Skeletal muscle satellite cell (primary cell): ENCODE measurements at regions not wholly inside any gene's neighbourhood (a gene's known extent, or its start where the extent isn't known, plus 50 kb on each side); places are given as distances from the start of the nearest gene placed in this dataset.
"Not testable (repeated sequence)": the region's sequence is repeated elsewhere in the genome, so short reads cannot be mapped to it uniquely, and the experiment has no call there.

Experiments used
- H3K27me3 ChIP-seq: 2 replicates; pipeline ENCODE4 v1.7.0; 2013; ENCODE audit warnings: low read length; ENCODE audit not compliant: control insufficient read depth, insufficient read depth
- H3K36me3 ChIP-seq: 2 replicates; pipeline ENCODE4 v1.7.0; 2013; ENCODE audit warnings: mild to moderate bottlenecking, control low read depth, low read length; ENCODE audit not compliant: insufficient read depth
- H3K4me1 ChIP-seq: 2 replicates; pipeline ENCODE4 v1.7.0; 2013; ENCODE audit warnings: low read length; ENCODE audit not compliant: control insufficient read depth, insufficient read depth
- H3K4me2 ChIP-seq: 2 replicates; pipeline ENCODE4 v1.7.0; 2013; ENCODE audit warnings: mild to moderate bottlenecking, low read length
- H3K4me3 ChIP-seq: 2 replicates; pipeline ENCODE4 v1.7.0; 2013; ENCODE audit warnings: low read length
- H3K9ac ChIP-seq: 2 replicates; pipeline ENCODE4 v1.7.0; 2013; ENCODE audit warnings: mild to moderate bottlenecking, low read depth, low read length, moderate library complexity
- H3K9me3 ChIP-seq: replicated peaks from 2 replicates; pipeline ENCODE4 v1.7.0; 2013; ENCODE audit warnings: mild to moderate bottlenecking, control low read depth, low read length

DNA sequence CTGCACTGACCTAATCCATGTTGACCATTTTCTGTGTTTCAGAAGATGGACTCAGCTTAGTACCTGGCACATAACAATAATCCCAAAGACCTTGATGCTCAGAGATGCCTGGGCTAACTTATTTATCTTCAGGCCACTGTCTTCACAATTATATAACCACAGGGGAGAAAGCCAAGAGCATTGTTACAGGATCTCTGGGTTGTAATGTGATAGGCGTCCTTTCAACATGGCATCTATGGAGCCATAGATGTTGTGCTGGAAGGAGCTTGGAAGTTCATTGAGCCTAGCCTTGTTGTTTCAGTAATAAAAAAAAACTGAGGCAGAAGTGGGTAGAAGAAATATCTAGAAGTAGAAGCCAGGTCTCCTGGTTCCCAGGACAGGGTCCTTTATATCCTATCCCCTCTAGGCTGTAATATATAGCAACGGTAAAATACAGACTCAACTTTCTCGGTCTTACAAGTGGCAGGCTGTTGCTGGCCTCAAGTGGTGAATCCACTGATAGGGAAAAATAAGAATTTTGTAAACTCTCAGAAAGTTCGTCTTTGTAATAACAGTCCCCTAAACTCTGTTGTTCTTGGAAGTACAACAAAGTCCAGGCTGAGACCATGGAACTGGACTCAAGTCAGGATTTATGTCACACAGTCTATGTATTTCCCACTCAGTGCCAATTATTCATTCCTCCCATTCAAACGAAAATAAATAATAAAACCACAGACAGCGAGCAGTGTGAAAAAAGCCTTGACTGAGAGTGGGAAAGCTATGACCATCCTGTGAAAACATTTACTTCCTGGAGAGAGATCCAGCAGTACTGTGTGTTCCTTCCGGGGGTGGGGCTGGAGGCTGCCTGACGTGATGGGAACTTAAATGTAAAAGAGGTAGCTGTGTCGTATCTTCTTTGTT, 277.6 kb downstream of the REEP3 start:
- peaks cover 15% of the 10 kb centered on the region for H3K4me1 ChIP-seq
- H3K9me3 ChIP-seq = no peaks in the 10 kb centered on the region
- no peaks in the 10 kb centered on the region for H3K27me3 ChIP-seq
- no peaks in the 10 kb centered on the region for H3K36me3 ChIP-seq
- H3K4me2 ChIP-seq = peak overlapping the region; percentile 40
- peak overlapping the region; percentile 28 for H3K9ac ChIP-seq
- peak overlapping the region; percentile 2 for H3K4me3 ChIP-seq

DNA sequence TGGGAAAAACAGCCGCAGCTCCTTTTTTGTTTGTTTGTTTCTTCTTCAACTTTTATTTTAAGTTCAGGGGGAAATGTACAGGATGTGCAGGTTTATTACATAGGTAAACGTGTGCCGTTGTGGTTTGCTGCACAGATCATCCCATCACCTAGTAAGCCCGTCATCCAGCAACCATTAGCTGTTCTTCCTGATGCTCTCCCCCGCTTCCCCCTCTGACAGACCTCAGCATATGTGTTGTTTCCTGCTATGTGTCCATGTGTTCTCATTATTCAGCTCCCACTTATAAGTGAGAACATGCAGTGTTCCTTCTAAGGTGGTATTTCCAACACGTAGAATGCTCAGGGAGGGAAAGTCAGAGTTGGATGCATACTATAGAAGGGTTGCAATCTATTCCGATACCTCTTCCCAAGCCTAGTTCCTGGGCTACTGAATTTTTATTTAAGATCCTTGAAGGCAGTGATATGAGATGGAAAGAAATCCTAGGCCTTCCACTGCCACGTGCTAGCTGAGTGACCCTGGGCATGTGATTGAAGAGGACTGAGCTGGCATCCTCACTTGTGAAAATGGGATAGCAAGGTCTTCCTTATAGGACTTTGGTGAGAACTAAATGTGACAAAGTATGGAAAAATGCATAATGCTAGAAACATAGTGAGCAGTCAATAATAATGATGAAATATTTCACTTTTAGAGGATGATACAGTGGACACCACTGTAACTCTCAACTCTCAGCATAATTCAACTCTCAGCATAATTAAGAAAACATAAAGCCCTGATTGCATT, 278.5 kb downstream of the REEP3 start:
- Histone ChIP-seq H3K9ac (no peak overlapping the region), H3K27me3 (no peaks in the 10 kb centered on the region), H3K4me2 (peak overlapping the region; percentile 40), H3K4me1 (peaks cover 15% of the 10 kb centered on the region), H3K9me3 (no peaks in the 10 kb centered on the region), H3K36me3 (no peaks in the 10 kb centered on the region), H3K4me3 (peak overlapping the region; percentile 17)

DNA sequence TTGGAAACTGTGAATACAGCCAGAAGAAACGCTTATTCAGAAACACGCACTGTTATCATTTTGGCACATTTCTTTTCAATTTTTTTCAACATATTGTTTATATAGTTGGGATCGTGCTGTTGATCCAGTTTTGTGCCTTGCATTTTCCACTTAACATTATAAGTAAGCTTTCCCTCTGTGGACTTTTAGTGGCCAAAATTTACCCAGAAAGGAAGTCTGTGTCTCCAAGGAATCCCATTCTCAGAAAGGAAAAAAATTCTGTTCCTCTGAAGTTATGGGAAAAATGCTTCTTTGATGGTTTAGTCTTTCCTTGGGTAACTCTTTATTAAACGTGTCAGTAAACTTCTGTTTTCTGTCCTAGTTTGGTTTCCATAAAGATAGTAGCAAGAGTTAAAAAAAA, 280.0 kb downstream of the REEP3 start:
- Histone ChIP-seq H3K4me3 (no peak overlapping the region), H3K4me2 (no peak overlapping the region), H3K9me3 (no peaks in the 10 kb centered on the region), H3K4me1 (peaks cover 15% of the 10 kb centered on the region), H3K27me3 (no peaks in the 10 kb centered on the region), H3K9ac (no peak overlapping the region), H3K36me3 (no peaks in the 10 kb centered on the region)

DNA sequence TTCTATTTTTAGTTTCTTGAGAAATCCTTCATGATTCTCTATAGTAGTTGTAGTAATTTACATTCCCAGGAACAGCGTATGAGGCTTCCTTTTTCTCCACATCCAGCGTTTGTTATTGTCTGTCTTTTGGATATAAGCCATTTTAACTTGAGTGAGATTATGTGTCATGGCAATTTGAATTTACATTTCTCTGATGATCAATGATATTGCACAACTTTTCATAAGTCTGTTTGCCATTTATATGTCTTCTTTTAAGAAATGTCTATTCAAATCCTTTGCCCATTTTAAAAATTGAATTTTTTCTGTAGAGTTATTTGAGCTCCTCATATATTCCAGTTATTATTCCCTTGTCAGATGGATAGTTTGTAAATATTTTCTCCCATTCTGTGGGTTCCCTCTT, 285.1 kb downstream of the REEP3 start:
- Histone ChIP-seq H3K36me3 (no peaks in the 10 kb centered on the region), H3K9ac (no peak overlapping the region), H3K4me1 (no peaks in the 10 kb centered on the region), H3K27me3 (peaks cover 2% of the 10 kb centered on the region), H3K4me2 (no peak overlapping the region), H3K4me3 (no peak overlapping the region), H3K9me3 (no peaks in the 10 kb centered on the region)

DNA sequence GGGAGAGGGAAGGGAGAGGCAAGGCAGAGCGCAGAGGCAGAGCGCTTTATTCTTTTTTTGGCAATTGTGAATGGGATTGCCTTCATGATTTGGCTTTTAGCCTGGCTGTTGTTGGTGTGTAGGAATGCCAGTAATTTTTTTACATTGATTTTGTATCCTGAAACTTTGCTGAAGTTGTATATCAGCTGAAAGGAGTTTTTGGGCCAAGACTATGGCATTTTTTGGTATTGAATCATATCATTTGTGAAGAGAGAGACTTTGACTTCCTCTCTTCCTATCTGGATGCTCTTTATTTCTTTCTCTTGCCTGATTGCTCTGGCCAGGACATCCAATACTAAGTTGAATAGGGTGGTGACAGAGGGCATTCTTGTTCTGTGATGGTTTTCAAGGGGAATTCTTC, 291.3 kb downstream of the REEP3 start:
- Histone ChIP-seq H3K4me2 (no peak overlapping the region), H3K9ac (no peak overlapping the region), H3K9me3 (no peaks in the 10 kb centered on the region), H3K36me3 (no peaks in the 10 kb centered on the region), H3K27me3 (peaks cover 6% of the 10 kb centered on the region), H3K4me3 (no peak overlapping the region), H3K4me1 (no peaks in the 10 kb centered on the region)

DNA sequence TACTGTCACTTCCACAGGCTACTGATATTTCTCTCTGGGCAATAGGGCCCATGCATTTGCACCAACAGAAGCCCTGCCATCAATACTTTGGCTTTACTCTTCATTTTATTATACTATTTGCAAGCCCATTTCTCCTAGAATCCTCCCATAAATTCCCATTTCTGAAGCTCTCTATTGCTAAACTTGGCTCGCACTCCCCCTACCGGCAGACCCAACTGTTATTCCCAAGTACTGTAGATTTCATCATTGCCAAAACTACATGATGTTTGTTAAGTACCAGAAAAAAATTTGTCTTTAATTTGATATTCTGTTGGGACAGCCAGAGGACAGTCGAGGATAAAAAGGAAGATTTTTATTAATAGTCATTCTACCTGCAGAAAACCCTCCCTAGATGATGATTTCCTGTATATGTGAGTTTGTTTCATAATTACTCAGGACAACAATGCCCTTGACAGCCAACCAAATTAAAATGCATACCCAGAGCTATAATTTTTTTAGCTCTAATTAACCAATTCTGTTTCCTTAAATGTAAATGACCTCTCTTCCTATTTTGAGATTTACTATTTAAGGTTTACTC, 298.6 kb downstream of the REEP3 start:
- H3K4me3 ChIP-seq = no peak overlapping the region
- H3K9me3 ChIP-seq = no peaks in the 10 kb centered on the region
- H3K36me3 ChIP-seq = no peaks in the 10 kb centered on the region
- no peaks in the 10 kb centered on the region for H3K4me1 ChIP-seq
- H3K4me2 ChIP-seq = no peak overlapping the region
- H3K27me3 ChIP-seq = peaks cover 34% of the 10 kb centered on the region
- H3K9ac ChIP-seq = no peak overlapping the region

DNA sequence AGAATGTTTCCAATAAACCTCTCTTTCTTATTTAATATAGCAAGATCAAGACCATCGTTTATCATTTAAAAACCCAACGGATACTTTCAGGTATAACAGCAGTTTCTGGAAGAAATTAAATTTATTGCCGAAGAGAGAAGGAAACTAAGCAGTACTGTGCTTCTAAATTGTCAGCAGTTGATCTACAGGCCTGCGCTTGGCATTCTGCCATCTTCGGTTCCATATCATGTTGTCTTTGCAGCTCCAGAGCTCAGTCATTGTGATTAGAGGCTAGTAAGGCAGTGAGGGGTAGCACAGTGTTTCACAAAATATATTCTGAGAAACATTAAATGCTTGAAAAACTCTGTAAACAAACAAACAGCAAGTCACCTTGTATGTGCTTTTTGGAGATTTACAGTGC, 301.3 kb downstream of the REEP3 start:
- no peak overlapping the region for H3K9ac ChIP-seq
- H3K4me3 ChIP-seq = no peak overlapping the region
- H3K9me3 ChIP-seq = no peaks in the 10 kb centered on the region
- H3K4me1 ChIP-seq = no peaks in the 10 kb centered on the region
- H3K4me2 ChIP-seq = no peak overlapping the region
- H3K36me3 ChIP-seq = no peaks in the 10 kb centered on the region
- peaks cover 38% of the 10 kb centered on the region for H3K27me3 ChIP-seq

DNA sequence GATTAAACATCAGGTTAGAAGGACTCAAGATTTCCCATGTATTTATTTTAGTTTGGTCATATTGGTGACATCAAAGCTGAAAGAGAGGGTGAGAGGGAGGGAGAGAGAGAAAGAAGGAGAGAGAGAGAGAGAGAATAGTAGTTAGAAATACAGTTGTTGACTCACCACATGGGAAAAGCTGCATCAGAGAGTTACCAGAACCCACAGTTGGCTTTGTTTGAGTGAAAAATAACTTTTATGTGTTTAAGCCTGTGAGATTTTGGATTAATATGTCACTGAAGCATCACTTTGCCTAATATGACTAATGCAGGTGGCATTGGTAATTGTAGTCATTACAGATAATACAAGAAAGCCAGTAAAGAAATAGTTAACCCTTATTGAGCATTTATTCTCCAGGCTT, 303.9 kb downstream of the REEP3 start:
- H3K36me3 ChIP-seq = no peaks in the 10 kb centered on the region
- no peaks in the 10 kb centered on the region for H3K9me3 ChIP-seq
- H3K4me3 ChIP-seq = no peak overlapping the region
- no peak overlapping the region for H3K4me2 ChIP-seq
- peaks cover 42% of the 10 kb centered on the region for H3K27me3 ChIP-seq
- H3K9ac ChIP-seq = no peak overlapping the region
- H3K4me1 ChIP-seq = no peaks in the 10 kb centered on the region

DNA sequence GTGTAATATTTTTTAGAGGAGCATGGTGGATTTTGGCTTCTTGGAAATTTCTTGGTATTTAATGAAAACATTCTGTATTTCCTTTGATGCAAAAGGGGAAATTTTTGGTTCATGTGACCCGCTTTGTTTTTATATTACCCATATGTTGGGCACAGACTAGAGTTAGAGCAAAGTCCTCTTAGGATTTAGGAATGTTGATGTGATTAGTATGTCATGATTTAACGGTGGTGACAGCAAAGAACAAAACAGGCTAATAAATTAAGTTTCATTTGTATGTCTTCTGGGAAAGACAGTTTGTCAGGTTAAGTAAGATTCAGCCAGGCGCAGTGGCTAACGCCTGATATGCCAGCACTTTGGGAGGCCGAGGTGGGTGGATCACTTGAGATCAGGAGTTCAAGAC, 304.6 kb downstream of the REEP3 start:
- Histone ChIP-seq H3K9ac (no peak overlapping the region), H3K27me3 (peaks cover 41% of the 10 kb centered on the region), H3K4me2 (no peak overlapping the region), H3K9me3 (no peaks in the 10 kb centered on the region), H3K36me3 (no peaks in the 10 kb centered on the region), H3K4me3 (no peak overlapping the region), H3K4me1 (no peaks in the 10 kb centered on the region)

DNA sequence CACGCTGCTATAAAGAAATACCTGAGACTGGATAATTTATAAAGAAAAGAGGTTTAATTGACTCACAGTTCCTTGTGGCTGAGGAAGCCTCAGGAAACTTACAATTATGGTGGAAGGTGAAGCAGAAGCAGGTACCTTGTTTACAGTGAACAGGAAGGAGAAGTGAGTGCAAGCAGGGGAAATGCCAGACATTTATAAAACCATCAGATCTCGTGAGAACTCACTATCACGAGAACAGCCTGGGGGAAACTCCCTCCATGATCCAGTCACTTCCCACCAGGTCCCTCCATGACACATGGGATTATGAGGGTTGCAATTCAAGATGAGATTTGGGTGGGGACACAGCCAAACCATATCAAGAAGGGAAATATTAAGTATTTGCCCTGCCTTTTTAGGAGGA, 305.8 kb downstream of the REEP3 start:
- H3K4me2 ChIP-seq, H3K9me3 ChIP-seq: not testable (repeated sequence)
- H3K27me3 ChIP-seq = peaks cover 43% of the 10 kb centered on the region

DNA sequence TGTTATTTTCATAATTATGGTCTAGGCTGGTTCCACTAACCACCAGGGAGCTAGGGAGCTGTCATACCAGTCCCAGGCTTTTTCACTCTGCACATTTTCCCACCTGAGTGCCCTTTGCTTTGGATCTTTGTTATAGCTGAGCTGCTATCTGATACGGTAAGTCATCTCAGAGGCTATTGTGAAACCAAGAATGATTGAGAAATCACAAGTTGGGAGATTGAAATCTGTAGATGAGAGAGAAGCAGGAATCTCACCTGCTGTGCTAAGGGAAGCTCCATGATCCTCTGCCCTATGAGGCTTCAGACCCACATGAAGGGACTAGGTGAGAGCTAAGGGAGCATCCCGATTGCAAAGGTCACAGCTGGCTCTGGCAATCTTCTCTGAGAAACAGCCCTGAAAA, 307.8 kb downstream of the REEP3 start:
- Histone ChIP-seq H3K4me2 (no peak overlapping the region), H3K4me3 (no peak overlapping the region), H3K9ac (no peak overlapping the region), H3K27me3 (peaks cover 34% of the 10 kb centered on the region), H3K4me1 (no peaks in the 10 kb centered on the region), H3K9me3 (no peaks in the 10 kb centered on the region), H3K36me3 (no peaks in the 10 kb centered on the region)

More for the DNA sequence above, 305.8 kb downstream of the REEP3 start:
- not testable (repeated sequence) for H3K36me3 ChIP-seq, H3K9ac ChIP-seq, H3K4me1 ChIP-seq, H3K4me3 ChIP-seq
